Mesenchymal stem cell (in vitro differentiated cells and primary cell): ENCODE measurements at regions not wholly inside any gene's neighbourhood (a gene's known extent, or its start where the extent isn't known, plus 50 kb on each side); places are given as distances from the start of the nearest gene placed in this dataset.
A peak's percentile ranks its signal among the peaks of the same experiment; 100 is the strongest.

Experiments
- DNase-seq: peaks from one replicate; pipeline ENCODE4 v3.0.0-alpha.2; 2013
- H2AFZ ChIP-seq: one replicate; pipeline ENCODE4 v1.6.1; 2013; ENCODE audit warnings: low read depth, mild to moderate bottlenecking, control low read depth, inconsistent platforms, low read length, moderate library complexity
- H2AK5ac ChIP-seq: 2 replicates; pipeline ENCODE4 v1.6.1; 2013; ENCODE audit warnings: low read length, moderate library complexity, mild to moderate bottlenecking, inconsistent platforms; ENCODE audit not compliant: severe bottlenecking
- H2BK120ac ChIP-seq: one replicate; pipeline ENCODE4 v1.6.1; 2013; ENCODE audit warnings: low read depth, mild to moderate bottlenecking, inconsistent platforms, low read length, moderate library complexity
- H2BK12ac ChIP-seq, 2 experiments: one replicate each; pipeline ENCODE4 v1.6.1; 2013; ENCODE audit warnings: inconsistent platforms in 2 of 2, low read length in 2 of 2, mild to moderate bottlenecking in 2 of 2, moderate library complexity in 2 of 2, control low read depth in 1 of 2
- H2BK15ac ChIP-seq: one replicate; pipeline ENCODE4 v1.6.1; 2013; ENCODE audit warnings: mild to moderate bottlenecking, low read depth, inconsistent platforms; ENCODE audit not compliant: poor library complexity, severe bottlenecking
- H2BK5ac ChIP-seq: 2 replicates; pipeline ENCODE4 v1.6.1; 2013; ENCODE audit warnings: low read depth, mild to moderate bottlenecking, low read length, control low read depth, inconsistent platforms; ENCODE audit not compliant: poor library complexity, severe bottlenecking
- H3K14ac ChIP-seq, 2 experiments: one replicate each; pipeline ENCODE4 v1.6.1; 2013; ENCODE audit warnings: inconsistent platforms in 2 of 2, low read length in 2 of 2, control low read depth in 1 of 2, mild to moderate bottlenecking in 1 of 2, moderate library complexity in 1 of 2
- H3K18ac ChIP-seq, 2 experiments: one replicate each; pipeline ENCODE4 v1.6.1; 2013; ENCODE audit warnings: inconsistent platforms in 2 of 2, low read length in 2 of 2, control low read depth in 1 of 2, low read depth in 1 of 2, mild to moderate bottlenecking in 1 of 2
- H3K23ac ChIP-seq, 2 experiments: one replicate each; pipeline ENCODE4 v1.6.1; 2013; ENCODE audit warnings: inconsistent platforms in 2 of 2, low read length in 2 of 2, mild to moderate bottlenecking in 2 of 2, moderate library complexity in 2 of 2, control low read depth in 1 of 2
- H3K27ac ChIP-seq: 2 replicates; pipeline ENCODE4 v1.5.1; 2013; ENCODE audit warnings: mild to moderate bottlenecking, moderate library complexity, low read length, control low read depth, inconsistent platforms; ENCODE audit not compliant: poor library complexity, severe bottlenecking
- H3K27me3 ChIP-seq, 2 experiments: 2 replicates each; pipeline versions ENCODE4 v1.6.1 to v1.7.0; 2013; ENCODE audit warnings: low read length in 2 of 2, mild to moderate bottlenecking in 2 of 2, moderate library complexity in 2 of 2, control low read depth in 1 of 2, inconsistent platforms in 1 of 2; ENCODE audit not compliant: control insufficient read depth in 1 of 2, insufficient read depth in 1 of 2
- H3K36me3 ChIP-seq, 2 experiments: 2 replicates each; pipeline versions ENCODE4 v1.6.1 to v1.7.0; 2013; ENCODE audit warnings: low read length in 2 of 2, control low read depth in 1 of 2, inconsistent platforms in 1 of 2, low read depth in 1 of 2, mild to moderate bottlenecking in 1 of 2; ENCODE audit not compliant: insufficient read depth in 2 of 2, control insufficient read depth in 1 of 2
- H3K4ac ChIP-seq, 2 experiments: one replicate each; pipeline ENCODE4 v1.6.1; 2013; ENCODE audit warnings: inconsistent platforms in 2 of 2, low read length in 2 of 2, mild to moderate bottlenecking in 2 of 2, moderate library complexity in 2 of 2, control low read depth in 1 of 2, low read depth in 1 of 2
- H3K4me1 ChIP-seq: 2 replicates; pipeline ENCODE4 v1.6.1; 2013; ENCODE audit warnings: low read depth, low read length, control low read depth; ENCODE audit not compliant: control insufficient read depth, insufficient read depth
- H3K4me2 ChIP-seq: 2 replicates; pipeline ENCODE4 v1.6.1; 2013; ENCODE audit warnings: low read length, mild to moderate bottlenecking, inconsistent platforms; ENCODE audit not compliant: poor library complexity, severe bottlenecking
- H3K4me3 ChIP-seq, 2 experiments: 2 replicates each; pipeline versions ENCODE4 v1.5.1 to v1.7.0; 2013; ENCODE audit warnings: low read length in 2 of 2, mild to moderate bottlenecking in 2 of 2, control low read depth in 1 of 2, low read depth in 1 of 2; ENCODE audit not compliant: insufficient read depth in 1 of 2
- H3K79me1 ChIP-seq: replicated peaks from 2 replicates; pipeline ENCODE4 v1.6.1; 2013; ENCODE audit warnings: mild to moderate bottlenecking, control low read depth, low read length, inconsistent platforms; ENCODE audit not compliant: poor library complexity, severe bottlenecking
- H3K9ac ChIP-seq: 2 replicates; pipeline ENCODE4 v1.7.0; 2013; ENCODE audit warnings: mild to moderate bottlenecking, low read length, moderate library complexity
- H3K9me3 ChIP-seq: 2 replicates; pipeline ENCODE4 v1.7.0; 2013; ENCODE audit warnings: mild to moderate bottlenecking, low read length; ENCODE audit not compliant: control insufficient read depth
- H4K8ac ChIP-seq: one replicate; pipeline ENCODE4 v1.6.1; 2013; ENCODE audit warnings: inconsistent platforms, mild to moderate bottlenecking, low read length, moderate library complexity
- H4K91ac ChIP-seq: one replicate; pipeline ENCODE4 v1.6.1; 2013; ENCODE audit warnings: mild to moderate bottlenecking, low read length, inconsistent platforms
- WGBS: methylation state at CpG from one replicate; pipeline ENCODE4 v1.1.7; 2013; ENCODE audit warnings: mixed read lengths; 5-methylcytosine and 5-hydroxymethylcytosine counted together

DNA sequence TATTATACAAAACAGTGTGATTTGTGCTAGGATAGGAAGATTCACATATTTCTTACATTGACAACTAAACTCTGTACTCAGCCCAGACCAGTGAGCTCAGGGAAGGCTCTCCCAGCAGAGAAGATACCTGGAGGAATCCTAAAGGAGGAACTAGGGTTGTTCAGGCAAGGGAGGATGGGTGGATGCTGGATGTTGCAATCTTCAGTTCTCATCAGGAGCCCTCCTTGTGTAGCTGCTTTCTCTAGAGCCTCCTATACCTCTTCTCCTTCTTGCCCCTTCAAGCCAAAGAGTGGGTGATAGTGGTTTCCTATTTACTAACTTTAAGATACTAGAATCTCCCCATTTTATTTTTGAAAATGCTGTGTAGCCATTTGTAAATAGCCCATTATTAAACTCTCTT, 117.3 kb downstream of the NKX6-1 start:
- H2BK12ac ChIP-seq: no peak overlapping the region
- H3K23ac ChIP-seq: no peak overlapping the region
- no peak overlapping the region for H2BK15ac ChIP-seq
- no peak overlapping the region for H3K4me3 ChIP-seq
- H3K9ac ChIP-seq: no peak overlapping the region
- no peak overlapping the region for H3K4me2 ChIP-seq
- H3K18ac ChIP-seq: no peak overlapping the region
- no peak overlapping the region for H3K14ac ChIP-seq
- no peak overlapping the region for H2BK5ac ChIP-seq
- H3K79me1 ChIP-seq: no peaks in the 10 kb centered on the region
- H2AK5ac ChIP-seq: no peak overlapping the region
- H4K91ac ChIP-seq: no peak overlapping the region
- peaks cover 0 to 16% of the 10 kb centered on the region in 2 experiments for H3K27me3 ChIP-seq
- H3K4me1 ChIP-seq: no peaks in the 10 kb centered on the region
- H3K9me3 ChIP-seq: no peaks in the 10 kb centered on the region
- H3K36me3 ChIP-seq: no peaks in the 10 kb centered on the region
- no peak overlapping the region for H3K27ac ChIP-seq
- no peak for DNase-seq
- H2BK120ac ChIP-seq: no peak overlapping the region
- no peak overlapping the region for H2AFZ ChIP-seq
- H4K8ac ChIP-seq: no peak overlapping the region
- H3K4ac ChIP-seq: no peak overlapping the region

DNA sequence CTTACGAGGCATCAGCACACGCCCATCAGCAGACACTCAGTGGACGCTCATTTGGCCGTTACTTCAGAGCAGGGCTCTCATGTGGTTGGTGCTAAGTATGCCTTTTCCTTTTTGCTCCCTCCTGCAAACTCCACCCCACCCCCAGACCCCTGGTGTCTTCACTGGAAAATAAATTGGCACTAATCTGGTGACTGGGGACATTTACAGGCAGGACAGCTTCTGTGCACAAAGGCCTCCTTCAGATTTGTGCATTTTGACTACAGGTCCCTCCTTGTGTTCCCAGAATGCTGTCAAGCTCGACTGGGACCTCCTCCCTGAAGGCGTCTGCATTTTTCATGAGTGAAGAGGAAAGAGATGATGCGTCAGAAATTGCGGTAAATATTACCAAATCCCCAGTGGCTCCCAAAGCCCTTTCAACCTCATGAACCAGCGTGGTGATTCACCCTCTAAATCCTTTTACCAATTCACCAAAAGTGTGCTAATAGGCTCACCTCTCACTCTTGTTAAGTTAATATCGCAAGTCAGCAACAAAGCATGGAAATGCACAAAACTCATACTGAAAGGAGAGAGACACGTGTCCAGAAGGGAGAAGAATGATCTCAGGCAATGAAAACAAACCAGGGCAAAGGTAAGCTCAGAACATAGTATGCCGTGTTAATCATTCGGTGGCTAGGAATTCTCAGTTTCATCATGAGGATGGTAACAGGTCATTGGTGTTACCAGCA, 119.0 kb downstream of the NKX6-1 start:
- no peak overlapping the region for H3K4me2 ChIP-seq
- WGBS: 54% methylated on average over 13 of the region's 13 CpGs

DNA sequence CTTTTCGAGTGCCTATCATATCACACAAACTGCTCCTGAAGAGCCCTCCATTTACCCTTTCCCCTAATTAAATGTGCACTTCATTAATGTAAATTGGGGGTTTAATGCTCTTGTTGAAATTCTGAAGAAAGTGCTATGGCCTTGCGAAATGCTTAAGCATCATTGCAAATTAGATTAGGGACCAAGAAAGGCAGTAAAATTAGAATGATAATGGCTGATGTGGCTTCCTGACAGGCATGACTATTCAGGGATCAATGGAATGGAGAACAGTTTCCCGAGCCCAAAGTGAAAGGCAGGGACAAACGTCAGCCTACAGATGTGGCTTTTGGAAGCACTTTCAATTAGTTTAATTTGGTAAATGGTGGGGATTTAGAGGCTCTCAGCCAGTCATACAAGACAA, 120.1 kb downstream of the NKX6-1 start:
- Histone ChIP-seq H2BK120ac (no peak overlapping the region), H3K4ac (no peak overlapping the region), H3K27ac (no peak overlapping the region), H2BK5ac (no peak overlapping the region), H2BK12ac (no peak overlapping the region), H4K91ac (no peak overlapping the region), H3K4me1 (no peaks in the 10 kb centered on the region), H3K9me3 (no peaks in the 10 kb centered on the region), H4K8ac (no peak overlapping the region), H2BK15ac (no peak overlapping the region), H3K18ac (no peak overlapping the region), H3K36me3 (no peaks in the 10 kb centered on the region), H3K79me1 (no peaks in the 10 kb centered on the region), H3K23ac (no peak overlapping the region), H3K4me2 (no peak overlapping the region), H3K9ac (no peak overlapping the region), H2AK5ac (no peak overlapping the region), H2AFZ (no peak overlapping the region), H3K27me3 (peaks cover 0 to 18% of the 10 kb centered on the region in 2 experiments), H3K4me3 (no peak overlapping the region), H3K14ac (no peak overlapping the region)
- 39% methylated on average over 3 of the region's 4 CpGs for WGBS
- no peak for DNase-seq

More for the DNA sequence above, 119.0 kb downstream of the NKX6-1 start:
- H2AFZ ChIP-seq: no peak overlapping the region
- H3K9ac ChIP-seq: peak overlapping the region; percentile 35
- H2BK12ac ChIP-seq: no peak overlapping the region
- no peaks in the 10 kb centered on the region for H3K79me1 ChIP-seq
- H2BK15ac ChIP-seq: no peak overlapping the region
- H3K9me3 ChIP-seq: no peaks in the 10 kb centered on the region
- no peak overlapping the region for H3K27ac ChIP-seq
- no peak overlapping the region for H4K8ac ChIP-seq
- H3K23ac ChIP-seq: no peak overlapping the region
- no peak for DNase-seq
- no peak overlapping the region for H4K91ac ChIP-seq
- H2BK5ac ChIP-seq: no peak overlapping the region
- H2BK120ac ChIP-seq: no peak overlapping the region
- no peak overlapping the region for H3K14ac ChIP-seq
- peaks cover 0 to 18% of the 10 kb centered on the region in 2 experiments for H3K27me3 ChIP-seq
- no peak overlapping the region for H3K4me3 ChIP-seq
- no peak overlapping the region for H2AK5ac ChIP-seq
- no peaks in the 10 kb centered on the region for H3K4me1 ChIP-seq
- H3K18ac ChIP-seq: no peak overlapping the region
- no peaks in the 10 kb centered on the region for H3K36me3 ChIP-seq
- H3K4ac ChIP-seq: no peak overlapping the region

DNA sequence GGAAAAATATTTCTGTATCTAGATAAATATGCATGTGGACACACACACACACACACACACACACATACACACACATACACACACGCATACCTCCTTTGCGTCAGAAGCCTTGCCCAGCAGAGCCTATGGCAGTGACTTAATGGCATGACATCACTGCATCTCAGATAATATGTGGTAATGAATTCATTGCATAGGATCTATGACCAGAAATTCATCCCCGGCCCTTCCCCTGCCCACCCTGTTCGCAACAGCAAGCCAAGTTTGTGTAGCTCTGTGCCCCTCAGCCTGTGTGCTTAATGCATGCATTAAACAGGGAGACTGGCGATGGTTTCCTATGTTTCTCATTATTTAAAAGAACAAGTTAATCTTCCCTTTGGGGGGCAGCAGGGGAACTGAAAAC, 120.7 kb downstream of the NKX6-1 start:
- Histone ChIP-seq H3K18ac (no peak overlapping the region), H2BK12ac (no peak overlapping the region), H3K27ac (no peak overlapping the region), H2AFZ (no peak overlapping the region), H3K23ac (no peak overlapping the region), H2BK15ac (no peak overlapping the region), H3K9ac (no peak overlapping the region), H4K8ac (no peak overlapping the region), H3K27me3 (peaks cover 0 to 18% of the 10 kb centered on the region in 2 experiments), H3K79me1 (no peaks in the 10 kb centered on the region), H4K91ac (no peak overlapping the region), H2AK5ac (no peak overlapping the region), H3K9me3 (no peaks in the 10 kb centered on the region), H3K4me1 (no peaks in the 10 kb centered on the region), H3K36me3 (no peaks in the 10 kb centered on the region), H3K4me3 (no peak overlapping the region), H3K4ac (no peak overlapping the region), H3K4me2 (no peak overlapping the region), H2BK120ac (no peak overlapping the region), H2BK5ac (no peak overlapping the region), H3K14ac (no peak overlapping the region)
- WGBS: 84% methylated on average over 3 of the region's 5 CpGs
- no peak for DNase-seq
